B cell (primary cell): ENCODE measurements at regions not wholly inside any gene's neighbourhood (a gene's known extent, or its start where the extent isn't known, plus 50 kb on each side); places are given as distances from the start of the nearest gene placed in this dataset.

Source experiments
- ATAC-seq: fragments of 200-7000 bp; cut with Tn5 transposase; one replicate; pipeline ENCODE4 v1.10.0; 2021; ENCODE audit warnings: low read depth, mild to moderate bottlenecking, moderate number of reproducible peaks, moderate library complexity
- CTCF ChIA-PET: fragments of 350-600 bp; sonication (Branson Sonifier 250); formaldehyde crosslinking; loops from one replicate; lab custom pipeline; 2021; ENCODE audit warnings: antibody characterized with exemption, inconsistent platforms; lab: Charles Lee
- POLR2A ChIA-PET: fragments of 350-600 bp; sonication (Branson Sonifier 250); formaldehyde crosslinking; loops from one replicate; lab custom pipeline; 2021; ENCODE audit warnings: antibody characterized with exemption; lab: Charles Lee
- DNase-seq: peaks from one replicate; pipeline ENCODE4 v3.0.0; 2013
- H2AFZ ChIP-seq: 2 replicates; pipeline ENCODE4 v1.6.1; 2012; ENCODE audit warnings: mild to moderate bottlenecking, low read depth, low read length; ENCODE audit not compliant: insufficient read depth, poor library complexity, severe bottlenecking
- H3K27ac ChIP-seq, 2 donors: 1 replicate in 1 of 2; 2 replicates in 1 of 2; pipeline ENCODE4 v1.5.1; 2012 to 2013; ENCODE audit warnings: low read length in 2 of 2, mild to moderate bottlenecking in 2 of 2, moderate library complexity in 1 of 2
- H3K27me3 ChIP-seq, 4 experiments: fragments of 200-600 bp in 1 of 4; sonication (generic) in 1 of 4; replicated peaks in 1 of 4; 1 replicate in 2 of 4; 2 replicates in 2 of 4; pipeline versions ENCODE4 v1.6.1 to v1.7.0; 2013 to 2016; ENCODE audit warnings: low read length in 3 of 4, mild to moderate bottlenecking in 2 of 4, mixed read lengths in 1 of 4, moderate library complexity in 1 of 4; ENCODE audit not compliant: insufficient read depth in 4 of 4, control insufficient read depth in 3 of 4; ENCODE audit errors: control extremely low read depth in 1 of 4
- H3K36me3 ChIP-seq, 2 experiments: replicated peaks in 1 of 2; 1 replicate in 1 of 2; 2 replicates in 1 of 2; pipeline versions ENCODE4 v1.6.1 to v1.7.1; 2013; ENCODE audit warnings: low read length in 1 of 2; ENCODE audit not compliant: insufficient read depth in 2 of 2, control insufficient read depth in 1 of 2; ENCODE audit errors: control extremely low read depth in 1 of 2, extremely low read depth in 1 of 2
- H3K4me1 ChIP-seq, 2 donors: fragments of 200-600 bp in 1 of 2; sonication (generic) in 1 of 2; 1 replicate in 1 of 2; 2 replicates in 1 of 2; pipeline versions ENCODE4 v1.5.1 to v1.6.1; 2013 to 2017; ENCODE audit warnings: low read length in 2 of 2; ENCODE audit not compliant: control insufficient read depth in 2 of 2, insufficient read depth in 2 of 2
- H3K4me2 ChIP-seq: replicated peaks from 2 replicates; pipeline ENCODE3; 2012; ENCODE audit warnings: mild to moderate bottlenecking, low read depth, low read length; ENCODE audit not compliant: poor library complexity, severe bottlenecking
- H3K4me3 ChIP-seq, 5 experiments: fragments of 200-600 bp in 1 of 5; sonication (generic) in 1 of 5; 1 replicate in 3 of 5; 2 replicates in 2 of 5; pipeline versions ENCODE4 v1.5.1 to v1.7.0; 2011 to 2016; ENCODE audit warnings: low read length in 4 of 5, mild to moderate bottlenecking in 4 of 5, low read depth in 2 of 5, control low read depth in 1 of 5, moderate library complexity in 1 of 5; ENCODE audit not compliant: insufficient read depth in 1 of 5; ENCODE audit errors: control extremely low read depth in 1 of 5, extremely low read depth in 1 of 5
- H3K79me2 ChIP-seq: fragments of 200-600 bp; sonication (generic); one replicate; pipeline ENCODE4 v1.6.0; 2016; ENCODE audit warnings: low read length; ENCODE audit not compliant: control insufficient read depth, insufficient read depth
- H3K9ac ChIP-seq: fragments of 200-600 bp; sonication (generic); 2 replicates; pipeline ENCODE4 v1.6.1; 2017; ENCODE audit warnings: mild to moderate bottlenecking, low read length, moderate library complexity
- H3K9me3 ChIP-seq, 3 donors: one replicate each; pipeline versions ENCODE4 v1.6.1 to v1.7.1; 2013; ENCODE audit warnings: low read length in 2 of 3; ENCODE audit not compliant: control insufficient read depth in 2 of 3, insufficient read depth in 1 of 3; ENCODE audit errors: control extremely low read depth in 1 of 3
- H4K20me1 ChIP-seq: 2 replicates; pipeline ENCODE4 v1.6.0; 2012; ENCODE audit warnings: mild to moderate bottlenecking, low read length; ENCODE audit not compliant: insufficient read depth, control insufficient read depth, poor library complexity, severe bottlenecking
- H3K27ac Mint-ChIP-seq: one replicate; pipeline ENCODE4 v1.8.0; 2021; ENCODE audit warnings: mixed read lengths
- H3K27me3 Mint-ChIP-seq: one replicate; pipeline ENCODE4 v1.8.0; 2021; ENCODE audit warnings: mixed read lengths
- H3K4me1 Mint-ChIP-seq: one replicate; pipeline ENCODE4 v1.8.0; 2021; ENCODE audit warnings: mixed read lengths
- H3K4me3 Mint-ChIP-seq: one replicate; pipeline ENCODE4 v1.8.0; 2021; ENCODE audit warnings: mixed read lengths
- H3K9me3 Mint-ChIP-seq: one replicate; pipeline ENCODE4 v1.8.0; 2022; ENCODE audit warnings: mixed read lengths; ENCODE audit not compliant: insufficient read depth
- CTCF ChIP-seq: fragments of 200-600 bp; IDR thresholded peaks from one replicate; pipeline ENCODE4 v1.8.0; 2022; ENCODE audit warnings: antibody characterized with exemption, mild to moderate bottlenecking
- EZH2 ChIP-seq: IDR thresholded peaks from 2 replicates; pipeline ENCODE4 v1.6.1; 2012; ENCODE audit warnings: borderline replicate concordance, low read depth, mild to moderate bottlenecking, moderate library complexity, low read length; ENCODE audit not compliant: insufficient read depth, poor library complexity, severe bottlenecking
- WGBS: methylation state at CpG from one replicate; pipeline ENCODE4 v1.1.5; 2013; ENCODE audit warnings: missing lambda C conversion rate; ENCODE audit not compliant: insufficient coverage; 5-methylcytosine and 5-hydroxymethylcytosine counted together
- intact Hi-C: fragments of 100-400 bp; cut with micrococcal nuclease; formaldehyde crosslinking; loops from one replicate; pipeline ENCODE4 v1.10.0; 2022

GRCh38 chr5:40017918-40018317, 593.1 kb upstream of the DAB2 start:
- ChIA-PET CTCF (interaction anchor here (8.2 kb wide), 1 partner anchor 665 kb away, joined by 92 read pairs; the partner anchor contains the start of gene PTGER4), POLR2A (no interaction called here)
- intact Hi-C loops = no loop called here

GRCh38 chr5:40017135-40017534, 592.4 kb upstream of the DAB2 start:
- no peaks in the 10 kb centered on the region for H3K79me2 ChIP-seq
- intact Hi-C loops = no loop called here
- TF ChIP-seq EZH2 (no peak), CTCF (no peak)
- no peak for ATAC-seq
- H3K27me3 Mint-ChIP-seq = no peaks in the 10 kb centered on the region
- H3K36me3 ChIP-seq = no peaks in the 10 kb centered on the region
- no peaks in the 10 kb centered on the region for H3K9me3 ChIP-seq
- H3K9me3 Mint-ChIP-seq = no peaks in the 10 kb centered on the region
- 50% methylated on average over 1 of the region's 1 CpG for WGBS
- no peak for DNase-seq
- peaks cover 3 to 5% of the 10 kb centered on the region in 2 donors for H3K4me1 ChIP-seq
- no peak overlapping the region for H3K4me3 Mint-ChIP-seq
- no peak overlapping the region for H3K4me3 ChIP-seq
- H4K20me1 ChIP-seq = no peaks in the 10 kb centered on the region
- H3K9ac ChIP-seq = no peak overlapping the region
- H3K27me3 ChIP-seq = no peaks in the 10 kb centered on the region
- no peak overlapping the region for H3K4me2 ChIP-seq
- H3K27ac Mint-ChIP-seq = no peak overlapping the region
- no peak overlapping the region for H2AFZ ChIP-seq
- POLR2A ChIA-PET = no interaction called here
- peaks cover 11% of the 10 kb centered on the region for H3K4me1 Mint-ChIP-seq
- H3K27ac ChIP-seq = no peak overlapping the region
- CTCF ChIA-PET = interaction anchor here (8.2 kb wide), 1 partner anchor 666 kb away, joined by 92 read pairs; the partner anchor contains the start of gene PTGER4

More at GRCh38 chr5:40017918-40018317, 593.1 kb upstream of the DAB2 start:
- no peaks in the 10 kb centered on the region for H3K9me3 Mint-ChIP-seq
- WGBS = 65% methylated on average over 2 of the region's 3 CpGs
- no peaks in the 10 kb centered on the region for H3K79me2 ChIP-seq
- no peak overlapping the region for H3K4me2 ChIP-seq
- H3K9me3 ChIP-seq = no peaks in the 10 kb centered on the region
- no peak for ATAC-seq
- peaks cover 19% of the 10 kb centered on the region for H3K4me1 Mint-ChIP-seq
- H4K20me1 ChIP-seq = no peaks in the 10 kb centered on the region
- no peaks in the 10 kb centered on the region for H3K27me3 ChIP-seq
- H3K27ac Mint-ChIP-seq = no peak overlapping the region
- no peak overlapping the region for H3K27ac ChIP-seq
- no peak for DNase-seq
- H2AFZ ChIP-seq = no peak overlapping the region
- H3K9ac ChIP-seq = no peak overlapping the region
- no peaks in the 10 kb centered on the region for H3K36me3 ChIP-seq
- TF ChIP-seq CTCF = no peak
- H3K4me1 ChIP-seq = peaks cover 5 to 6% of the 10 kb centered on the region in 2 donors
- no peak overlapping the region for H3K4me3 Mint-ChIP-seq
- no peaks in the 10 kb centered on the region for H3K27me3 Mint-ChIP-seq
- no peak overlapping the region for H3K4me3 ChIP-seq
